A549 (cell line): ENCODE measurements at regions not wholly inside any gene's neighbourhood (a gene's known extent, or its start where the extent isn't known, plus 50 kb on each side); places are given as distances from the start of the nearest gene placed in this dataset.

Source experiments
- ATAC-seq, 2 experiments: fragments of 200-7000 bp in 1 of 2; fragments of >200 bp in 1 of 2; cut with Nextera tagmentation in 1 of 2; cut with Tn5 transposase in 1 of 2; 3 replicates each; pipeline versions ENCODE4 v1.8.0 to v1.9.1; 2018 to 2020; ENCODE audit warnings: mild to moderate bottlenecking in 1 of 2, moderate library complexity in 1 of 2
- CTCF ChIA-PET: fragments of 300-600 bp; sonication (Branson Sonifier 250); formaldehyde crosslinking; extraction: SDS; loops from one replicate; lab custom pipeline; 2021; ENCODE audit warnings: antibody characterized with exemption, inconsistent platforms; lab: Yijun Ruan, JAX
- POLR2A ChIA-PET: fragments of 350-600 bp; formaldehyde crosslinking; extraction: SDS; loops from one replicate; lab custom pipeline; 2021; ENCODE audit warnings: antibody characterized with exemption, inconsistent platforms; lab: Yijun Ruan, JAX
- DNase-seq, 2 experiments: peaks; one replicate each; pipeline versions ENCODE4 v3.0.0 to v3.0.0-alpha.2; 2011 to 2016; ENCODE audit warnings: low read depth in 1 of 2, low spot score in 1 of 2
- FAIRE-seq: peaks from 2 replicates; lab custom pipeline; 2011; peaks lifted over from hg19 to GRCh38; lab: Jason Lieb, UNC
- H3K27ac ChIP-seq, 2 experiments: fragments of >200 bp; sonication (Bioruptor Twin); formaldehyde crosslinking; 3 replicates each; pipeline ENCODE4 v1.5.1; 2016 to 2017
- H3K4me1 ChIP-seq: fragments of >200 bp; sonication (Bioruptor Twin); formaldehyde crosslinking; 3 replicates; pipeline ENCODE4 v1.6.1; 2016
- H3K4me2 ChIP-seq: fragments of >200 bp; sonication (Bioruptor Twin); formaldehyde crosslinking; 3 replicates; pipeline ENCODE4 v1.6.1; 2016
- H3K4me3 ChIP-seq: fragments of >200 bp; sonication (Bioruptor Twin); formaldehyde crosslinking; 3 replicates; pipeline ENCODE4 v1.5.1; 2016
- H3K9me3 ChIP-seq: fragments of >200 bp; sonication (Bioruptor Twin); formaldehyde crosslinking; 3 replicates; pipeline ENCODE4 v1.6.1; 2016
- CEBPB ChIP-seq, 2 experiments: fragments of >200 bp in 1 of 2; sonication (Bioruptor Twin) in 1 of 2; formaldehyde crosslinking in 1 of 2; IDR thresholded peaks; 2 replicates each; pipeline ENCODE4 v1.6.1; 2012 to 2016
- CHD2 ChIP-seq: fragments of 150-350 bp; IDR thresholded peaks from 2 replicates; pipeline ENCODE4 v1.6.1; 2014; ENCODE audit warnings: low read length; ENCODE audit not compliant: partially characterized antibody
- CTCF ChIP-seq: fragments of >200 bp; sonication (Bioruptor Twin); formaldehyde crosslinking; IDR thresholded peaks from 3 replicates; pipeline ENCODE4 v1.5.1; 2016
- EHF ChIP-seq: fragments of 250-450 bp; sonication (Bioruptor Pico); IDR thresholded peaks from 2 replicates; pipeline ENCODE4 v1.5.0; 2020; ENCODE audit warnings: mild to moderate bottlenecking
- EHMT2 ChIP-seq: fragments of 200-600 bp; sonication (generic); IDR thresholded peaks from 2 replicates; pipeline ENCODE4 v1.6.1; 2016; ENCODE audit warnings: antibody characterized with exemption, low read depth, mild to moderate bottlenecking, moderate library complexity
- ESRRA ChIP-seq: fragments of 150-350 bp; IDR thresholded peaks from 2 replicates; pipeline ENCODE4 v1.6.1; 2014; ENCODE audit warnings: mild to moderate bottlenecking, low read length, borderline replicate concordance
- FOSB ChIP-seq: fragments of 250-450 bp; sonication (Bioruptor Pico); IDR thresholded peaks from 2 replicates; pipeline ENCODE4 v1.5.0; 2020; ENCODE audit warnings: mild to moderate bottlenecking, moderate library complexity
- FOSL2 ChIP-seq, 2 experiments: fragments of 450-650 bp in 1 of 2; fragments of >200 bp in 1 of 2; sonication (Bioruptor Twin) in 1 of 2; formaldehyde crosslinking; IDR thresholded peaks; 2 replicates each; pipeline versions ENCODE4 v1.5.0 to v1.6.1; 2016 to 2020; ENCODE audit warnings: mild to moderate bottlenecking in 1 of 2, moderate library complexity in 1 of 2
- FOXS1 ChIP-seq: fragments of 250-450 bp; sonication (Bioruptor Pico); IDR thresholded peaks from 2 replicates; pipeline ENCODE4 v1.5.0; 2020; ENCODE audit warnings: mild to moderate bottlenecking, moderate library complexity
- HDAC2 ChIP-seq: fragments of 200-600 bp; sonication (generic); IDR thresholded peaks from 2 replicates; pipeline ENCODE4 v1.6.1; 2016
- HES2 ChIP-seq: fragments of >200 bp; sonication (Bioruptor Twin); formaldehyde crosslinking; IDR thresholded peaks from 2 replicates; pipeline ENCODE4 v1.6.1; 2016
- HEYL ChIP-seq: fragments of 250-450 bp; sonication (Bioruptor Pico); IDR thresholded peaks from 2 replicates; pipeline ENCODE4 v1.8.0; 2021; ENCODE audit warnings: mild to moderate bottlenecking, moderate library complexity
- HOXB13 ChIP-seq: fragments of 250-450 bp; sonication (Bioruptor Pico); IDR thresholded peaks from 2 replicates; pipeline ENCODE4 v1.5.0; 2020; ENCODE audit warnings: low read depth, mild to moderate bottlenecking, moderate library complexity
- HOXB5 ChIP-seq: fragments of 250-450 bp; sonication (Bioruptor Pico); IDR thresholded peaks from 2 replicates; pipeline ENCODE4 v1.5.0; 2020; ENCODE audit warnings: mild to moderate bottlenecking, moderate library complexity
- JUNB ChIP-seq: fragments of >200 bp; sonication (Bioruptor Twin); formaldehyde crosslinking; IDR thresholded peaks from 2 replicates; pipeline ENCODE4 v1.6.1; 2016
- NPAS2 ChIP-seq: fragments of 250-450 bp; sonication (Bioruptor Pico); IDR thresholded peaks from 2 replicates; pipeline ENCODE4 v1.8.0; 2022; ENCODE audit warnings: mild to moderate bottlenecking, moderate library complexity, borderline replicate concordance
- PBX3 ChIP-seq: IDR thresholded peaks from 2 replicates; pipeline ENCODE4 v1.6.1; 2012
- RAD21 ChIP-seq, 2 experiments: fragments of >200 bp in 1 of 2; sonication (Bioruptor Twin) in 1 of 2; formaldehyde crosslinking in 1 of 2; IDR thresholded peaks in 1 of 2; conservative IDR thresholded peaks in 1 of 2; 2 replicates in 1 of 2; 3 replicates in 1 of 2; pipeline ENCODE4 v1.6.1; 2012 to 2018; ENCODE audit warnings: inconsistent platforms in 1 of 2
- RCOR1 ChIP-seq: fragments of 150-350 bp; IDR thresholded peaks from 2 replicates; pipeline ENCODE4 v1.6.1; 2014; ENCODE audit warnings: antibody characterized with exemption, low read length, low read depth
- RFX5 ChIP-seq: fragments of 450-650 bp; IDR thresholded peaks from 2 replicates; pipeline ENCODE4 v1.7.1; 2014; ENCODE audit warnings: antibody characterized with exemption, mild to moderate bottlenecking, moderate library complexity
- RNF2 ChIP-seq: fragments of 200-600 bp; sonication (generic); IDR thresholded peaks from 2 replicates; pipeline ENCODE4 v1.6.1; 2016; ENCODE audit warnings: low read depth, mild to moderate bottlenecking, antibody characterized with exemption, moderate library complexity, borderline replicate concordance
- SMC3 ChIP-seq: fragments of >200 bp; sonication (Bioruptor Twin); formaldehyde crosslinking; IDR thresholded peaks from 3 replicates; pipeline ENCODE4 v1.6.1; 2018; ENCODE audit warnings: inconsistent platforms
- TP53 ChIP-seq: fragments of 250-450 bp; sonication (Bioruptor Pico); IDR thresholded peaks from 2 replicates; pipeline ENCODE4 v1.5.0; 2021; ENCODE audit warnings: mild to moderate bottlenecking, moderate library complexity
- ZC3H11A ChIP-seq: fragments of 450-650 bp; IDR thresholded peaks from 2 replicates; pipeline ENCODE4 v1.6.1; 2014; ENCODE audit warnings: antibody characterized with exemption, mild to moderate bottlenecking
- WGBS: methylation state at CpG from one replicate; pipeline ENCODE4 v1.1.6; 2017; ENCODE audit errors: missing lambda C conversion rate; 5-methylcytosine and 5-hydroxymethylcytosine counted together

GRCh38 chr14:66403183-66403582 lies 83.0 kb upstream of the CCDC196 start:
- H3K4me3 ChIP-seq = no peak overlapping the region
- ATAC-seq = peak; percentile 86 to 90
- no peak for FAIRE-seq
- ChIA-PET CTCF (interaction anchor here (0.6 to 2.9 kb wide), 12 partner anchors 9 to 1239 kb away, joined by 3 to 34 read pairs (median 3); no protein-coding TSS in a partner anchor), POLR2A (interaction anchor here (0.6 kb wide), 1 partner anchor 40 kb away, joined by 4 read pairs; no protein-coding TSS in a partner anchor)
- 0% methylated on average over 5 of the region's 5 CpGs for WGBS
- H3K9me3 ChIP-seq = no peaks in the 10 kb centered on the region
- no peak overlapping the region for H3K27ac ChIP-seq
- H3K4me1 ChIP-seq = no peaks in the 10 kb centered on the region
- peak; percentile 13 to 59 for DNase-seq
- H3K4me2 ChIP-seq = peak overlapping the region; percentile 32; the same call in 2 of the 3 replicates
- TF ChIP-seq SMC3 = peak; percentile 50
- TF ChIP-seq RAD21 (conservative IDR thresholded peaks at IDR 0.05 in 1 of 2, IDR thresholded peaks at IDR 0.05 in 1 of 2) = peak; percentile 32 to 41; a peak in 4 of 5 replicates
- peak; percentile 55 for TF ChIP-seq CTCF
- TF ChIP-seq CHD2 = no peak

GRCh38 chr14:66404051-66404545 lies 82.1 kb upstream of the CCDC196 start:
- CTCF ChIA-PET = interaction anchor here (1.3 to 2.9 kb wide), 3 partner anchors 41 to 1240 kb away, joined by 3 to 34 read pairs (median 5); no protein-coding TSS in a partner anchor
- TF ChIP-seq HOXB5 (CRISPR knock-in tag) = no peak
- TF ChIP-seq RNF2 = no peak
- TF ChIP-seq ZC3H11A = no peak
- TF ChIP-seq SMC3 = no peak
- TF ChIP-seq EHF (CRISPR knock-in tag) = no peak
- TF ChIP-seq RCOR1 = no peak
- TF ChIP-seq, all 56 proteins: peak for 0

GRCh38 chr14:66405158-66405557 lies 81.0 kb upstream of the CCDC196 start:
- ATAC-seq (no peak), FAIRE-seq (no peak), DNase-seq (no peak)
- Histone ChIP-seq H3K4me2 (no peak overlapping the region), H3K9me3 (no peaks in the 10 kb centered on the region), H3K4me3 (no peak overlapping the region), H3K4me1 (no peaks in the 10 kb centered on the region), H3K27ac (no peak overlapping the region)
- ChIA-PET CTCF (interaction anchor here (2.9 kb wide), 1 partner anchor 46 kb away, joined by 34 read pairs; no protein-coding TSS in a partner anchor), POLR2A (no interaction called here)
- TF ChIP-seq HDAC2 (no peak), CEBPB (IDR thresholded peaks at IDR 0.05) (no peak), FOSB (no peak), FOXS1 (no peak), JUNB (no peak), TP53 (no peak), PBX3 (no peak), ESRRA (no peak), RFX5 (no peak), RCOR1 (no peak), FOSL2 (IDR thresholded peaks at IDR 0.05) (no peak), FOSL2 (CRISPR knock-in tag; IDR thresholded peaks at IDR 0.05) (no peak), RAD21 (conservative IDR thresholded peaks at IDR 0.05 in 1 of 2, IDR thresholded peaks at IDR 0.05 in 1 of 2) (no peak), EHMT2 (no peak), HEYL (CRISPR knock-in tag) (no peak), HES2 (no peak), NPAS2 (CRISPR knock-in tag) (no peak), HOXB13 (no peak), EHF (CRISPR knock-in tag) (no peak)
- WGBS = 0% methylated on average over 1 of the region's 1 CpG

More at GRCh38 chr14:66404051-66404545, 82.1 kb upstream of the CCDC196 start:
- DNase-seq = no peak
- no peak for FAIRE-seq
- H3K4me1 ChIP-seq = no peaks in the 10 kb centered on the region
- H3K27ac ChIP-seq = no peak overlapping the region
- POLR2A ChIA-PET = no interaction called here
- no peak for ATAC-seq
- 14% methylated on average over 3 of the region's 3 CpGs for WGBS
- no peaks in the 10 kb centered on the region for H3K9me3 ChIP-seq
- H3K4me2 ChIP-seq = no peak overlapping the region
- no peak overlapping the region for H3K4me3 ChIP-seq
